HG02623 (cell line): ENCODE measurements at regions not wholly inside any gene's neighbourhood (a gene's known extent, or its start where the extent isn't known, plus 50 kb on each side); places are given as distances from the start of the nearest gene placed in this dataset.

ENCODE experiments used
- ATAC-seq: cut with Tn5 transposase; IDR thresholded peaks from one replicate; pipeline ENCODE4 v1.9.1; 2021; ENCODE audit warnings: moderate library complexity; ENCODE audit not compliant: unreplicated experiment

DNA sequence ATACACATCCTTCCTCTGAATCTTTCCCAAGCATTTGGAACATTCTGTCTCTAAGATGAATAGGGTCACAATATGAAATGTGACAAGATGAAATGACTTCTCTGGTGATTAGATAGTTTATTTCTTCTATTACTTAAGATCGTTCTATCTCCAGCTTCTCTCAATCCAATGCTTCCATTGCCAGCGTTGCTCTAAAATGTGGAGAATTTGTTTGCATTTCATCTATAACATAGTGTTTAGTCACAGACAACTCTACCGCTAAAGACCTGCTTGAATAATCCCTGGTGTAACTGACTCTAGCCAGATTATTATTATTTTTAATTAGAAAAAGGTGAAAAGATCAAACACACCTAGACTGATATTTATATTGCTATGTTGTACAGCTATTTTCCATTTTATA, 184.7 kb upstream of the PRICKLE1 start:
- ATAC-seq, result no peak

DNA sequence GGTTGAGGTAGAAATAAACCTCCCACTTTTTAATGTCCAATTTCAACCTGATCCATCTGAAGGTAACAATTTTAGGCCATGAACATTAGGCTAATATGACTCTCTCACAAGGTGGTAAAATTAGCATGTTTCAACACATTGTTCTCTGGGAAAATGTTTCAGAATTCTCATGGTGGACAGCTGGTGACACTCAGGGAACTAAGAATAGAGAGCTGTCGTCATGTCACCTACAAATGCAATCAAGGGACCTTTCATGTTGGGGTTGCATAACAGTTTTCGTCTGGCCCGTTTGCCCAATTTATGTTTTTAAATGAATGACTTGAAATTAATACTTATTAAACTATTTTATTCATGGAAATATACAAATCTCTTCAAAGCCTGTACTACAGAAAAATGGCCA, 180.7 kb upstream of the PRICKLE1 start:
- no peak for ATAC-seq

DNA sequence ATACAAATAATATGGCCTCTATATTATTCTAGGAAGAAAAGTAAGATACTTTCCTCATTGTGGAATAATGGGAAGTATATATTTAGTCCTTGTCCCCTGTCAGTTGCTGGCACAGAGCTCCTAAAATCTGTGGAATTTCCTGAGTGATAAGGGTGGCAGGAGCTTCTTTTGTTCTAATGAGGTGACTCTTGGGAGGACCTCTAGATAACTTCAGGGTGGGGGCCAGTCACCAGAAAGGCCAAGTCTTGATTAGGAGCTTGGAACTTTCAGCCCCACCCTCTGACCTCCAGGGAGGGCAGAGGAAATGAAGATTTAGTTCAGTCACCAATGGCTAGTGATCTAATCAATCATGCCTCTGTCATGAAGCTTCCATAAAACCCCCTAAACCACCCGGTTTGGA, 179.9 kb upstream of the PRICKLE1 start:
- no peak for ATAC-seq

DNA sequence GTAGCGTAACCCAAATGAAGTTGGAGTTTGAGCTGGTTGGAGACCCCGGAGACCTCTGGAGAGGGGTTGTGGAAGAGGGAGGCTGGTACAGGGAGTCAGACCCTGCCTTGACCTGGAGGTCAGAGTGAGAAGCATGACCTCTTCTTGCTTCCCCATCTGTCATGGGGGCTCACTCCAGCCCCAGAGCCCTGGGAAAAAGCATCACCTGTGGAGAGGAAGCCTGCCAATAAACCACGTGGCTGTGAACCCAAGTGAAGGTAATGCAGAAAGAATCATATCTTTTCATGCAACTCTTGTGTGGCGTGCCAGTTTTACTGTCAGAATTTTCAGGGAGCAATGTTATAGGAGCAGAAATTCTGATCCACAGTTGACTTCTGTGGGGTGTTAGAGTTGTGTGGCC, 178.5 kb upstream of the PRICKLE1 start:
- ATAC-seq, result no peak

DNA sequence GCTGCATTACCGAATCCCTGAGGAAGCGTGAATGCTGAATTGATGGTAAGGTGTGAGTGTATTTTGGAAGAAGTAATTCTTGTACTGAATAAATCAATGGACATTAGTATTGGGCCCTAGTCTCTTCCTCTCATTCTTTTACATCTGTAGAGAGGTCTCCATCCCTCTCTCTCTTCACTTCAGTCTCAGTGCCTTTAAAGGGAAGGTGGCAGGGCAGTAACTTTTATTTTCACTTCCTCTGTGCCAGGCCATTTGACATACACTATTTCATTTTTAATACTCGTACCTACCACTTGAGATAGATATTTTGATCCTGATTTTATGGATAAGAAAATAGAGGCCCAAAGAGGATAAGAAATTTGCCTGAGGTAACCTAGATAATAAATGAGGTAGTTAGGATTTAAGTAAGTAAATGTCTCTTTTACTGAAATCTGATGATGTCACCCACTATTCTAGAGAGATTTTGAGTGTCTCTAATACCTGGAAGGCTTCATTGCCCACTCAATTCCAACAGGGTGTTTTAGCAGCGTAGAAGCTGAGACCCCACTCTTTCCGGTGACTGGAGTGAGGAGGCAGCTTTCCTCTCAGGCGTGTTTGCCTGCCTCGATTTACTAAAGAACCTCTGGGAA, 177.9 kb upstream of the PRICKLE1 start:
- no peak for ATAC-seq

DNA sequence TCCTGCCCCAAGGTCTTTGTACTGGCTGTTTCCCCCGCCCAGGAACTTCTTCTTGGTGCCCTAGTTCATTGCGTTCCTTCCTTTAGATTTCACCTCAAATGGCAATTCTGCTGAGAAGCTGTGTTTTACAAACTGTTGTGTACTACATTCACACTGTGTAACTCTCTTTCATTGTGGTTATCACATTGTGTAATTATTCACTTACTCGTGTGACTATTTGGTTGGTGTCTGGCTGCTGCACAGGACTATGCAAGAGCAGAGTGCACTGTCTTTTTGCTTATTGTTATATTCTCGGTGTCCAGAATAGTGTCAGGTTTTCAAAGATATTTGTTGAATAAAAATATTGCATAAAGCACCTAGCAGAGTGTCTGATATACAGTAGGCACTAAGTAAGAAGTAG, 177.2 kb upstream of the PRICKLE1 start:
- ATAC-seq, result no peak

DNA sequence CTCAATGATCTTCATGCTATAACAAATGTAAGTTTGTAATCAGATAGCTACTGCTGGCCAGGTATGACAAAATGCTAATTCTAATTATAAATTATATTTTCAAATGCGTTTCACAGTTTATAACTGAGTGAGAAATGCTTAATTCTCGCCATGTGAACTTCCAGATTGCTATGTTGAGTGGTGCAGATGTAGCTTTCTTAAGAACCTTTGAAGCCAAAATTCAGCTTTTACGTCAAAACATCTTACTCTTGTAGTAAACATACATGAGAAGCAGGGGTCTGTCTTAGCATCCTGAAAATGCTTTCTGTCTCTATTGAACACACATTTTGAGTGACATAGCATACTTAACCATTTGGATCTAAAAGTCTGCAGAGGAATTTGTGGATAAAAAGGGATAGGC, 176.5 kb upstream of the PRICKLE1 start:
- no peak for ATAC-seq

DNA sequence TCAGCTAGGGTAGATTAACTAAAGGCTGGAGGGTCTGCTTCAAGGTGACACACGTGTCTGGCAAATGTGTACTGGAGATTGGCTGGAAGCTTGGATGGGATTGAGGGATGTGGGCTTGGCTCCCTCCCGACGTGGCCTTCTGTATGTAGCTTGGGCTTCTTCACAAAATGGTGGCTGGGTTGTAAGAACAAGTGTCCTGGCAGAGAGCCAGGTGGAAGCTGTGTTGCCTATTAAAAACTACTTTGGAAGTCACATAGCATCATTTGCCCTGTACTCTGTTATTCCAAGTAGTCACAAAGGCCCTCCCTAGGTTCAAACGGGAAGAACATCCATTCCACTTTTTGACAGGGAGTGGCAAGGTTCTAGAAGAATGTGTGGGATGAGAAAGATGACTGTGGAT, 174.1 kb upstream of the PRICKLE1 start:
- no peak for ATAC-seq

DNA sequence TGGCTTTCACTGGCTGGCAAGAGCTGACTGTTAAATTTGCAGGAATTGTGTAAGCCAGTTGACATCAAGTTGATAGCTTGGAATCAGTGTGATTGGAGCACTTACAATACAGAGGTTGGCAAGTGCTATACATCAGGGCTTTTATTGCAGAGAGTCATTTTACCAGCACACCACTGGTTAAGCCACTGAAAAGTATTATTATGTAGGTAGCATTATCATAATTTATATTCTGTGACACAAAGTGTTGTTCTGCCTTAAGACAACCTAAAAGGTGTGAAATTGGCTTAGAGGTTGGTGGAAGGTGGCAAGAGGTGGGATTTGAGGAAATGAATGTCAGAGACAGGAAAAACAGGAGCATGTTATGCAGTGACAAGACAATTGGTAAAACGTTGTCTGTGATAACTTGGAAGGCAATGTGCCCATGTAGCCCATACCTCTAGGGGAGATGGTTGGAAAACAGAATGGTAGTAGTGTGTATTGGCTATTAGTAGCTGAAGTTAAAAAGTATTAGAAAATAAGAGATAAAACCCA, 172.9 kb upstream of the PRICKLE1 start:
- ATAC-seq, result no peak

DNA sequence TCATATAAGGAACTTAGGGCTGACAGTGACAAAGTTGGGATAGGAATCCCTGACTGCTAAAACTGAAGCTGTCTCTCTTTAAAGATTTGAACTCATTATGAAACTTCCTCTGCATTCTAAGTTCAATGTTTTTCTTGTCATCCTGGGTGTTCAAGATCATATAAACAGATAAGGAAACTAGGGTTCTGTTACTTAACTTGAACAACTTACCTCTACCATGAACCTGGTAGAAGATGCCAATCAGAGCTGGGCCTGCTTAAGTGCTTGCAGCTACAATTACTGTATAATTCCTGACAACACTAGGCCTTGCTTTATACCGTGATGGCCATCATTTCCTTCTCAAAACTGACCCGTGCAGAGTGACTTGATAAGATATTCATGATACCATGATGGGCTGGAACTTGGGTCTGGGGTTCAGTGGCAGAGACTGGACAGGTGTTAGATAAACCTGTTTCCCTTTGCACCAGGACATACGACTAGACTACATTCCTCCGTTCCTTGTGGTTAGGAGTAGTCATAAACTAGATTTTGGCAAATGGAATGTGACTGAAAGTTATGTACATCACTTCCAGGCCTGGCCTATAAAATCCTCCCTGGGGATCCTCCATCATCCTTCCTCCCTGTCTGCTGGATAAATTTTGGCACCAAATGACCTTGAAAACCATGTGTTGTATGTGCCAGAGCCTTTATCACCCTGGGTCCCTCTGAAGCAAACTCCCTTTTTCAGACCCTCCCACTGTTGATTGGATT, 172.2 kb upstream of the PRICKLE1 start:
- ATAC-seq, result no peak

DNA sequence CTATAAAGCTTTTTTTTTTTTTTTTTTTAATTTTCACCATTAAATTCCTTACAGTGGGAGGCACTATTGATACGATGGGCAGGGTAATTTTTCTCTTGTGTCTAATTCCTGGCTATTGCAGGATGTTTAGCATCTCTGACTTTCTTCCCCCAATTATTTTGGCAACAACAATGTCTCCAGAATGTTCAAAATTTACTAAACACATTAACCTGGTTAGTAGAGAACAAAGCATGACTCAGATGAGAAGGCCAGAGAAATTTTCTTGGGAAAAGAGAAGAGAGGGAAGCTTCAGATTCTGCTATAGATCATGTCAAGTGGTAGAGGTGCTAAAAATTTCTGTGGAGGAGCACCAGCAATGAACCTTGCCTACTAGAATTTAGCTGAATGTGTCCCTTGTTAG, 171.5 kb upstream of the PRICKLE1 start:
- ATAC-seq, result no peak

DNA sequence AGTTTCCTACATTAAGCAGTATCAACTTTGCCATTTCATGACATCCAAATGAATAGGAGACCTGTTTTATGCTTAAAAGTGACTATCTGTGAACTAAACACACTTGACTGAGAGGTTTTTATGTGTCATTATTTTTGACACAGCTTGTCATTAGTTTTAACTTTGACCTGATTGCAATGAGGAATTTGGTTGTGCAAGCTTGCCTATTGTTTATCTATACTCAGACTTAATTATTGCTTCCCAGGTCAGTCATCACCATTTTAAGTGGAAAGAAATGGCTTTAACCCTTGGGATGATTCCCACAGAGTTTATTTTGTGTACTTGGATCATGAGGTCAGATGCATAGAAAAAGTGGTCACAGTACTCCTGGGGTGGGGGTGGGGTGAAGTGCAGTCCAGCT, 171.0 kb upstream of the PRICKLE1 start:
- no peak for ATAC-seq

DNA sequence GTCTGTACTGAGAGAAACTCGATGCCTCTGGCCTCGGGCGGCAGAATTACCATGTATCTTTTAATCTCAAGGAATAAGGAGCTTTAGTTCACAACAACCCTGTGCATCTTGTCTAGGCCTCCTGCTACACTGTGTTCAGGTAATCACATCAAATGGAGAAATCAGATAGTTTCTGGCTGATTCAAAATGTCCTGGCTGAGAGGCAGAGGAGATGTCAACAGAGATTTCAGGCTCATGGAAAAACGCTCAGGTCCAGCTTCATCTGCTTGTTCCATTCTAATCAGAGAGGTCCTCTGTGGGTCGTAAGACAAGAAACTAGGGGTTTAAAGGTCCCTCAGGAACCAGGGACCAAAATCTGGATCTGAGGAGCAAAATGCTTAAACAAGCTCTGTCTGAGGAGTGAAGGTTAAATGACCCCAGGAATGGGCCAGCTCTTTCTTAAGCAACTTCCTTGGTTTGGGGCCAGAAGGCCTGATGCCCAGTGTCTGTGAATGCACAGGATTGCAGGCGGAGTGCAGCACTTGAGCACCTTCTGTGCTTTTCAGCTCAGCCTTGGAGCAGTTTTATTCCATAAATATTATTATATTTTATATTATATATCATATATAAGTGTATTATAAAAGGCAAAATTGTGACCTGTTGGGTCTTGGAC, 170.2 kb upstream of the PRICKLE1 start:
- no peak for ATAC-seq

DNA sequence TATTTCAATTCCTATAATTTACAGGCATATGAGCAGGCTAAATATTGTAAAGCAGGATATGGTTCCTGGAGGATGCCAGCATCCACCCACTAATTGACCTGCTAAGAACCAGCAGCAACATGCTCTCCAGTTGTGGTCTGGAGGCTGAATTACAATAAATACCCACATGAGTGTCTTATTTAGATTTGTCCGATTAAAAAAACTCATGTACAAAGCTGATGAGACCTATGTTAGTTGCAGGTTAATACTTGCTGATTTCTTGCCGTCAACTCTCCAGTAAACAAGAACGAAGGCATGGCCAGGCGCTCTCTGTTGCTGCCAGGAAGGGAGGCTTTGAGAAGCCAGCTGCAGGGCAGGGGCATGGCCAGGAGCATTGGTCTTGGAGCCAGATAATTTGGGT, 169.3 kb upstream of the PRICKLE1 start:
- no peak for ATAC-seq

DNA sequence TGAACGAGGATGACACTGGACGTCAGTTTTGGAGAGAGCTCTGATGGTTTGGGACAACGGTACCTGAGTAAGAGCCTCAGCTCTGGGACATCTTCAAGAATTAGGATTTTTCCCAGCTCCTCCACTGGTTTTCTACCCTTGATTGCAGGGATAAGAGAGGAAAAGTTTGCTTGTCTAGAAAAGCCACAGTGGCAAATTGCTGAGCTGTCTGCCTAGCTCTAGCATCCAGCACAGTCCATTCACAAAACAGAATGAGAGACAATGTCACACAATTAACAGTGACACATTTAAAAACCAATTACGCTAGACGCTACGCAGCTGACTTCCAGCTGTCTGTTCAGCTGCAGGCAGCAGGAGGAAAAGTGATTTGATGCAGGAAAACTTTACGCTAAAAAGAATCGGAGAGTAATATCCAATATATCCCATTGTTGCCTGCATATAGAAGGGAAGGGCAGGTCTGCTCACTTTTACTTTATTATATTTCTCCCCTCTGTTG, 168.1 kb upstream of the PRICKLE1 start:
- no peak for ATAC-seq

DNA sequence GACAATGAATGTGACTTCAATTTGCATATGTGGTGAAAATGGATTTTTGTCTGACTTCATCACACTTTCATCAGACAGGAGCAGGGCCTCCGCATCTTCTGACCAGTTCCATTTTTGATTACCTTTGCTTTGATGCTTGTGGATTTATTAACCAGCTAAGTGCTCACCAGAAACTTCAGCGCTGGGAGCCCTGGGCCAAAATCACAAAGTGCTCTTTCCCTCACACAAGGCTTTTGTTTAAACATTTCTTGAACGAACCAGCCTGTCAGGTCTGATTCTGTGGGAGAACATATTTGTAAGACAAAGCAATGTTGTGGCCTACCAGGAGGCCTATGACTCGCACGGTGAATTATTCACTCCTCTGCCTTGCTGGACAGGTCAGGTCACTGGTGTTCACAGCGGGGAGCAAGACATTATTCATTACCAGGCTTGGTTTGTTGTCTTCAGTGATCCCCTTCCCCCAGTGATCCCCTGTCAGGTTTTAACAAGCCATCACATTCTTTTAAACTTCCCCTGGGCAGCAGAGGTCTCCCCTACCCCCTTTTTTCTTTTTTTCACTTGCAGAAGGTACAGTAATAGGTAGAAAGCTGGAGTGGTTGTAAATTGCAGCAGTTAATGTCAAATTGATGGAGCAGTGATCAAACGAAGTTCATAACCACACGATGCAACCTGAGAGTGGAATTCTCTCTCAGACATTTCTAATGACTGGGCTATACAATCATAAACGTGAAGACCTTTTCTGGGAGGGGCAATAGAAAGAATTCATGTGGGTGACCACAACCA, 167.5 kb upstream of the PRICKLE1 start:
- ATAC-seq, result peak; percentile 41

DNA sequence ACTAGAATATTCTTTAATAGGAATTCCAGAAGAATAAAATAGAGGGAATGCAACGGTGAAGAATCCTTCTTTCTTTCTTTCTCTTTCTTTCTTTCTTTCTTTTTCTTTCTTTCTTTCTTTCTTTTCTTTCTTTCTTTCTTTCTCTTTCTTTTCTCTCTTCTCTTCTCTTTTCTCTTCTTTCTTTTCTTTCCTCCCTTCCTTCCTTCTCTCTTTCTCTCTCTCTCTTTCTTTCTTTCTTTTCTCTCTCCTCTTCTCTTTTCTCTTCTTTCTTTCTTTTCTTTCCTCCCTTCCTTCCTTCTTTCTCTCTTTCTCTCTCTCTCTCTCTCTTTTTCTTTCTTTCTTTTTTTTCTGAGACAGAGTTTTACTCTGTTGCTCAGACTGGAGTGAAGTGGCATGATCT, 160.8 kb upstream of the PRICKLE1 start:
- no peak for ATAC-seq

DNA sequence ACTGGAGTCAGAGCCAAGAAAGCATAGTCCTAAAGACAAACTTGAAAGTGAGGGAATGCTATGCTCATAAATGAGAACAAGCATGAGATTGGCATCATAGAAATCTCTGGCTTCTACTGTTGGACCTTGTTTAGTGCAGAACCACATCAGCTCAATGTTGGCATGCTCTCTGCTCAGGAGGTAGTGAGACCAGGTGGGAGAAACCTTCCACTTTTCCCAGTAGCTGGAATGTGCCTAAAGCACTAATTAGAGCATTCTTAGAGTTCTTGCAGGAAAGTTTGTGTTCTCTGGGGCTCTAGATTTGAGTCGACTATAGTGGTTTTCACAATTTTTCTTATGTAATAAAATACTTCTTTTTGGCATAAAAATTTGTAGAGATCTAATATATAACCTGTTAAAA, 159.7 kb upstream of the PRICKLE1 start:
- no peak for ATAC-seq

DNA sequence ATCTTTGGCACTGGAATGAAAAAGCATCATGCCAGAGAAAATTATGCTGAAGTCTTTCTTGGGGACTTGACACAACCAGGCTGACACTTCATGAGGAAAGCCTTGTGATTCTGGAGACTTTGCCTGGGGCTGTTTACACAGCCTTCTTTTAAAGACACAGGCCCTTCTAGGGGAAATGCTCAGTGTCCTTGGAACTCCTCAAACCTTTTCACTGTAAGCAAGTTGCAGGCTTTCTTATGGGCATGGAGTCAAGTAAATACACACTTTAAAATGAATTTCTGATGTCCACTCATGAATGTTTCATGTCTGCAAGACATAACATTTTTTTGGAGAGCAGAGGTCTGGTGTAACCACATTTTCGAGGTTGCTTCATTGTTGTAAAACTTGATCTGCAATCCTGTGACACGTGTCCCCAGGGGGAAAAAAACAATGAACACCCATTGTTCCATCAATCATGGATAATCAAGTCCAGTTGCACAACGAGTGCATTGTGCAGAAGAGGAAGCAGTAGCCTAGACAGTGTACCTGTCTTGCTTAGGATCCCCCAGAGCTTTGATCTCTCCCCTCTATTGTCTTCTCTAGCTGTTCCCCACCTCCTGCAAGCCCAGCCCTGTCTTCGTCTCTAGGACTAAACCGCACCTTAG, 155.1 kb upstream of the PRICKLE1 start:
- no peak for ATAC-seq

DNA sequence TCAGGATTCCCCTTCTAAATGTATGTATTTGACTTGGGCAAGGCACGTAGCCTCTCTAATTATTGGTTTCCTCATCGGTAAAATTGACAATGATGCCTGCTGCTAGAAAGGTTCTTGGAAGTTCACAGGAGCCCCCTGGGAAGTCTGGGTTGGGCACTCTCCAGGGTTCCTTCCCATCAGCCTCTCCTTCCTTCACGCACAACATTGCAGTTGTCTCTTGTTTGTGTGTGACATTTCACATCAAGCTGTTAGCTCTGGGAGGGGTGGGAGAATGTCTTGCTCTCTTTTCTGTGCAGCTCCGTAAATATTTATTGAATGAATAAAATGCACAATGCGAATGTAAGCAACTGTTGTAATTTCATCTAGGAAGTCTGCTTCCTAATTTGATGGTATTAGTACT, 153.2 kb upstream of the PRICKLE1 start:
- ATAC-seq, result no peak
